ENCODE measurements at regions not wholly inside any gene's neighbourhood (a gene's known extent, or its start where the extent isn't known, plus 50 kb on each side); places are given as distances from the start of the nearest gene placed in this dataset.

DNA sequence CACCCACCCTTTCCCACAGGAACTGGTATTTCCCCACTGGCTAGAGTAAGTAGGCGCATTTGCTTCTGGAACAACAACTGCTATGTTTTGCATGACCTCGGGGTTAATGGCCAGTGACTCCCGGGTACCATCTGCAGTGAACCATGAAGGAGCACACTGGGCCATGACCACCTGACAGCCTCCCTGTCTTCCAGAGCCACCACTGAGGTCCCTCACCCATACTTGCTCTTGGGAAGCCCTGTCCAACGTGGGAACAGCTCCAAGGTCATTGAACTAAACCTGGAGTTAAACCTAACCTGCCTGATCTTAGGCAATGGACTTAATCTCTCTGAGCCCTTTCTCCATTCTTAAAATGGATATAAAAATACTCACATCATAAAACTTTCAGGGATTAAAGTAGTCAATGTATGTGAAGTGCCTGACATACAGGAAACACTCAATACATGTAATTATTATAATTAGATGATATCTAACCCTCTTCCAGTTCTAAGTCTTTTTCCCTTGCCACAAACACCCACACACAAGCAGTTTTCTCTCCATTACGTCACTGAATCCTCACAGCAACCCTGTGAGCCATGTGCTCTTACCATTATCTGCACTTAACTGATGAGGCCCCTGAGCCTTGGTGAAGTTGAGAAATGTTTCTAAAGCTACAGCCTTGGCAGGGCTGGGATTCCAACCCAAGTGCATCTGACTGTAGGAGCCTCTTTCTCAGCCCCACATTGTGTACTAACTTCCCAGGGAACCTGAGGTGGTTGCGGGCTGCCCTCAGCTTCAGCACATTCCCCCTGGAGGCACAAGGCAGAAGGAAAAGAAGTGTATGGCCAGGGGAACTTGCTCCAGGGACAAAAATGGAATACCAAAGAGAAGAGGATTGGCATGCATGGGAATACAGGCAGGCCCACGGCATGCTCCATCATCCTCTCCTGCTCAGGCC is 74.5 kb upstream of the NCAM1 start:
- DNase-seq (ENCODE audit: low read depth, low spot score) = no peak

DNA sequence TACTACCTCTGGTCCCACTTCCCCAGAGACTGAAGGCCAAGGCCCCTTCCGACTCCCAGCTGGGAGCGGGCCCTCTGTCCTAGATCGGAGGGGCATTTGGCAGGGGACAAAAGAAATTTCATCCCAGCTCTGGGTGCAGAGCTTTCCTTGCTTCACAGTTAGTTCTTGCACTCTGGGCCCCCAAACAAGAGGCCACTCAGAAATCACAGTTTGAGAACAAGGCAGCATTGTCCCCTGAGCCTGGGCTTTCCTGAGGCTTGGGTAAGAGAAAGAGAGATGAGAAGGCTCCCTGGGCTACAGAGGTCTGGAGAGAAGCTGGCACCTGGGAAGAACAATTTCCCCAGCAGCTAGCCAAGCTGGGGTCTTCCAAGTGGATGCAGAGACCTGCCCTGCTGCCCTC is 71.8 kb upstream of the NCAM1 start:
- no peak for DNase-seq (ENCODE audit: low read depth, low spot score)

GRCh38 chr11:112899235-112900006 is 61.8 kb upstream of the NCAM1 start:
- no peak for DNase-seq (ENCODE audit: low read depth, low spot score)

GRCh38 chr11:112901924-112902323 is 59.3 kb upstream of the NCAM1 start:
- no peak for DNase-seq (ENCODE audit: low read depth, low spot score)

DNA sequence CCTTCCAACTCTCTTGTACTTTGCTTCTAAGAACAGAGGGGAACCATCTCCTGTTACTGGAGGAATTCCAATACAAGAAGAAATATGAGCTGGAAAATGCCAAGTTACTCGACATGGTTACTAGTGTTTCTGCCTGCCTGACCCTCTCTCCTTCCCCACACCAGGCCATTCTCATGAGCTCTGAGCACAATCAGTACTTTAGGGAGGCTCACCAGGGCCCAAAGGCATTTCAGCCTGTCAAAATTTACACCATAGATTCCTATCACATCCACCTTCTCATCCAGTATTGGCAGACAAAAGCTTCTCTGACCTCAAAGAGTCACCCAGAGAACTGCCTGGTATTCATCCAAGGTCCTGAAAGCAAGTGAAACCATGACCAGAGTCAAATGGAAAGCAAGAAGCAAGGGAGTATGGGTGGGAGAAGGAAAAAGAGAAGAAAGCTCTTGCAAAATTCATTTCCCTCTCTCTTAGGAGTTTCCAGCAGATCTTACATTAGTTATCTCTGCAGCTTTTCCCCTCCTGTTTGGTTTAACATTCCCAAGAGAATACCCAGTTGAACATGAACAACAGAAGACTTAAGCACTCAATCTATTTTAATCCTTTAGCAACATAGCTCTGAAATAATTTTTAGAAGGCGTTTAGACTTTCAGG is 58.7 kb upstream of the NCAM1 start:
- DNase-seq (ENCODE audit: low read depth, low spot score) = no peak

DNA sequence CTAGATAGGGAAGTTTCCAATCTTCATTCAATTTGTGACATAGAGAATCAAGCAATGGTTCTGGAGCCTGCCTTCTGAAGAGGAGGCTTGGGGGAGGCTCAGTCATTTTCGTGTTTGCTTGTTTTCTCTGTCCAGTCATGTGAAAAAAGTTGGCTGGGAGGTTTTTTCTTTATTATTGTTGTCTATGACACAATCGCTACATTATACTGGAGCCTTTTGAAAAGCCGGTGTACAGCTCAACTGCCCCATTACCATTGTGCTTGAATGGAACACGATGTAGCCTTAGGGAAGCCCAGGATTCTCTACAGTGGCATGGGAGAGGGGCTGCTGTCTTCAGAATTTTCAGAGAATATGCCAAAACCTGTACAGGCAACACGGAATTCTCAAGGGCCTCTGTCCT is 57.9 kb upstream of the NCAM1 start:
- no peak for DNase-seq (ENCODE audit: low read depth, low spot score)

DNA sequence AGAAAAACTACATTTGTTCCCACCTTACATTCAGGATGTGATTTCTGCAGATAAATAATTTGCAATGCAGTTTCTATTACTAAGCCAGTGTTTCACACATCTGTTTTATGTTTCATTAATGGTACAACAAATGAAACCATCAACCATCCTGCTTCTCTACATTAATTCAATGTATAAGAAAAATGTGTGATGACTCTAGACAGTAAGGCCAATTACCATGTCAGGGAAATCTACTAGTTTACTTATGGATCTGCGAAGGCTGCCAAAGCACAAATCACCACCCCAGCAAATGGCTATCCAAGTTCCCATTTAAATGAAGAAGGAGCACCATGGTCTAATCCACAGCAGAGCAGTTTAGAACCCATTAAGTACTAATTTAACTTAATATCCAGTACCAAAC is 50.1 kb upstream of the NCAM1 start:
- DNase-seq (ENCODE audit: low read depth, low spot score) = no peak
